ENCODE measurements at regions not wholly inside any gene's neighbourhood (a gene's known extent, or its start where the extent isn't known, plus 50 kb on each side); places are given as distances from the start of the nearest gene placed in this dataset.
"Not testable (repeated sequence)": the region's sequence is repeated elsewhere in the genome, so short reads cannot be mapped to it uniquely, and the experiment has no call there.

DNA sequence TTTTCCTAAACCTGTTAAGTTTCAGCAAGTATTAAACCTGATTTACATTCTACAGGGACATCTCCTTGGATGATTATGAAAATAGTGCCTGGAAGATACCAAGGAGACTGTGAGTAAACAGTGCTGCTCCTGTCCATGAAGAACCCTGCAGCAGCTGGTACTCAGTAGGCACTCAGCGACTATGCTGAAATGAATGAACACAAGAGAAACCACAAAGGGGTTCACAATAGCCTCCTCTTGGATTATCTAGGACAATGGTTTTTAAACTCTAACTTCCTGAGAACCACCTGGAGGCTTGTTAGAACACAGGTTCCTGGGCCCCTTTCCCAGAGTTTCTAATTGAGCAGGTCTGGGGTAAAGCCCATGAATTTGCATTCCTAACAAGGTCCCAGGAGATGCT is 488.4 kb upstream of the UBE2E2 start:
- DNase-seq: no peak

DNA sequence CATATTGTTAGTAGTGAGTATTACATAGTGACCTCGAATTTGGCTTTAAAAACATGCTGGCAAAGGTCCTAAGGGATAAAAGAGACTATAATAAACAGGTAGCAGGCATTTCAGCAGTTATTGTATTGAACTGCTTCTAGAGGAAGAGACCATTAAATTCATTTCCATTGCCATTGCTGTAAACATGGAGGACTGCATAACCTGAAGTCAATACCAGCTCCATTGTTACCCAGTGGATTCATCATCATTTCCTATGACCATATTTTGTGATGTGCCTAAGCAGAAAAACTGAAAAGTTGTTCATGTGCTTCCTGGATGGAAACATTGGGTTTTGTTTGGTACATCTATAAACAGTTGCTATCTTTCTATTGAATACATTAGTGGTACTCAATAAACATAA is 482.5 kb upstream of the UBE2E2 start:
- DNase-seq: no peak

DNA sequence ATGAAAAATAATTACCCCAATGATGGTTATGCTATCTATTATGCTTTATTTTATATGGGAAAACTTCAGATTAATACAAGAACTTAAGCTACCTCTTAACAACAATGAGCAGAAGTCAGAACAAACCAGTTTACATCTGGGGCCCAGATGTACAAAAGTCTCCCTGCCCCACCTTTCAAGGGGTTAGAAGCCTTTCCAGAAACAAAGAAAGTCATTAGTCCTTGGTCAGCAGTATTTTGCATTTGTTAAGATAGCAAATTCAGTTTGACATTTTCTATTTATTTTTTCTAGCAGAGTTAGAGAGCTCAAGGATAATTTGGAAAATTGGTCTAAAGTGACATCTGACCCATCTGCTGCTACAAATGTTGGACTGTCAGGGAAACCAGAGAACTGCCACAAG is 478.7 kb upstream of the UBE2E2 start:
- no peak for DNase-seq

DNA sequence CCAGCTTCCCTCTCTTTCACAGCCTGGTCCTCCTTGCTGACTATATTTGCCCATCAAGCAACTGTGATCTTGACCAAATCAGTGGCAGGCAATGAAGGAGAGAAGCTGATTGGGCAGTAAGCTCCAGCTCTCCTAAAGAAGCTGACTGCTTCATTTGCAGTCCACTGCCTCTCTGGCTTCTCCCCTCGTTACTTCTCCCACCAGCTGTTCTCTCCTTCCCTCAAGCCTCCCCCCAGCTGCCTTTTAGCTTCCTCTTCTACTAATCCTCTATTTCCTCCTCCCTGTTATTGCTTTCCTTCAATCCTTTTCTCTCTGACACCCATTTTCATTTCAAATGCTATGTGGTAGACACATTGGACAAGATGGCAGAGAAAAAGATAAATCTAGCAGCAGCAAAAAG is 474.7 kb upstream of the UBE2E2 start:
- no peak for DNase-seq

DNA sequence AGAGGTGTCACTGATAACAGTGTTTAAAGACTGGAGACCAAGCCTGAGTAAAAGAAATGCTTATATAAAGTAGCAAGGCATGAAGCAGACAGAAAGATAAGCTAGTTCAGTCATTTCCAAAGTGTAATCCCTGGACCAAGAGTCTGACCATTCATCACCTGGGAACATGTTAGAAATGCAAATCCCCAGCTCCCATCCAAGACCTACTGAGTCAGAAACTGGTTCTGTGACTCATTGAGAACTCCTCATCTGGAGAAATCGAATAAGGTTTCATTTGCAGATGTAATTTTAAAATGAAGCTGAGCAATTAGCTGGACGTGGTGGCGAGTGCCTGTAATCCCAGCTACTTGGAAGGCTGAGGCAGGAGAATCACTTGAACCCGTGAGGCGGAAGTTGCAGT is 473.9 kb upstream of the UBE2E2 start:
- no peak for DNase-seq

DNA sequence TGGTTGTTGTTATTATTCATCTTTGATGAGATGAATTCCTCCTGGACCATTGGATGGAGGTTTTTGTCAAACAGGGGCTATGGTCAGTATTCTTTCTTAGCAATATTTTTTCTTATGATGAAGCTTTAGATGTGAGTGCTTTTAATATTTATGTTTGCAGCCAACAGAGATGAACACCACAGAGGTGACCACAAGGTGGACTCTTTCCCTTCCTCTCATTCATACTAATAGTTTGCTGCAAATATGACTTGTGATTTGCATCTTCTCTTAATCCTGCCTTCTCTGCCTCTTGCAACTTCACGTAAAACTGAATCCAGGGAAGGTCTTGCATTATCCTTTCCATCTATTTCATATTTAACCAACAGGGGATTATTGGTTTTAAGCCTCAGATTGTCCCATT is 473.1 kb upstream of the UBE2E2 start:
- no peak for DNase-seq

DNA sequence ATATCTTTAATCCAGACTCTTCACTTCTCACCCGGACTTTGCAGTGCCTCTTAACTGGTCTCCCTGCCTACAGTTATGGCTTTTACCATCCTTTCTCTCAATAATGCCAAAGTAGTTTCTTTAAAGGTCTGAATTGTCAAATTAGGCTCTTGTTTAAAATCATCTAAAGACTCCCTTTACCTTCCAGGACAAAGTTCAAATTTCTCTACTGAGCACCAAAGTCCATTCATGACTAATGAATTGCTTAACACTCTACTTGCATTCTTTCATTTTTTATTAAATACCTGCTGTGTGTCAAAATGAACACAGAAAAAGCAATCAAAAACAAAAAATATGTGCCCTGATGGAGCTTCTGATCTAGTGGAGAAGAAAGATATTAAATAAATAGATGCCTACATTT is 472.4 kb upstream of the UBE2E2 start:
- no peak for DNase-seq

DNA sequence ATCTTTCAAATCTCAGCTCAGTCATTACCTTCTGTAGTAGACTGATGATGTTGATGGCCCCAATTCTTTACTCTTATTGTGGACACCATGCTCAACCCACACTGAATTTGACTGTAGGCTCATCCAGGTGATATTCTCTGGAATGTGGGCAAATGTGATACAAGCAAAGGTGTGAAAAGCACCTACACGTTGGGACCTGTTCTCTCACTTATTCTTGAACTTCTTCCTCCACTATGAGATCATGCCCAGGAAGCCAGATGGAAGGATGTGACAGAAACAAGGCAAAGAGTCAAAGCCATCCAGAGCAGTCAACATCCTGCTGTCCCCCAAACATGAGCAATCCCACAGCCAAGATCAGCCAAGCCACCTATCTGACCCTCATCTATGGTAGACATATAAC is 471.2 kb upstream of the UBE2E2 start:
- DNase-seq: no peak

DNA sequence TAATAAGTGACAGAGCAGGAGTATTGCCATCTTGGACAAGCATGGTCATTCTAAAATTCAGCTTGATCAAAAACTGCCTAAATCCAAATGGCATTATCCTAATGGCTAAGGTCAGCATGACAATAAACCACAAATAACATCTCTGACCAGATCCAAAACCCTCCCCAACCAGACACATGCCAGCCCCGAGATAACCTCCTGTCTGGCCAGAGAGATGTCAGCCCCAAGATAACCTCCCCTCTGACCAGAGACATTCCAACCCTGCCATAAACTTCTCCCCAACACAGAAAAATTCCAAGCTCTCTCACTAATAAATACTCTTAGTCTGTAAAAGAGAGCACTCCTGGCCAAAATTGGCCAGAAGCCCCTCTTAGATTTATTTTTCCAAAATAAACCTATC is 470.5 kb upstream of the UBE2E2 start:
- DNase-seq: no peak

DNA sequence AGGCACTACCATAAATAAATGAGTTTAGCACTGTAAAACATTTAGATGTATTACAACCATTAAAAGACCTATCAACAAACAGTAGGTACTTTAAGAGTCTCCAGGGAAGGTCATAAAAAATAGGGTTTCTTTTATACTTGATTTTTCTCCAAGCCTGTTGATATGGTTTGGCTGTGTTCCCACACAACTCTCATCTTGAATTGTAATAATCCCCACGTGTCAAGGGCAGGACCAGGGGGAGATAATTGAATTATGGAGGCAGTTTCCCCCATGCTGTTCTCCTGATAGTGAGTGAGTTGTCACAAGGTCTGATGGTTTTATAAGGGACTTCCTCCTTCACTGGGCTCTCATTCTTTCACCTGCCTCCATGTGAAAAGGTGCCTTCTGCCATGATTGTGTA is 468.9 kb upstream of the UBE2E2 start:
- no peak for DNase-seq

DNA sequence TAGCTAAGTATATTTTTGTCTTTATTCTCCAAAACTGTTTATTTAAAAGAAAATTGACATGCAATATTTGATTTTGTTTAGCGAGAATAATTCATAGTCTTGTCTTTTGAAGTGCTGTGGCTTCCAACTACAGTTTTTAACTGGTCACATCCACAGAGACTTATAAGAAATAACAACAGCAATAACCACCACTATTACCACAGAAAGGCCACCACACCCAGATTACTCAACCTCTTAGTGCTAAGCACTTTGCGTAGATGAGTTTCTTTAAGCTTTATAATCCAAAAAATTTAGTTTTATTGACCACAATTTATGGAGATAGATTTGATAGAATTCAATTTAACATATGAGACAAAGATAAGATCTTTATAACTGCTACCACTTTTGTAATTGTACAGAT is 468.4 kb upstream of the UBE2E2 start:
- DNase-seq: no peak

DNA sequence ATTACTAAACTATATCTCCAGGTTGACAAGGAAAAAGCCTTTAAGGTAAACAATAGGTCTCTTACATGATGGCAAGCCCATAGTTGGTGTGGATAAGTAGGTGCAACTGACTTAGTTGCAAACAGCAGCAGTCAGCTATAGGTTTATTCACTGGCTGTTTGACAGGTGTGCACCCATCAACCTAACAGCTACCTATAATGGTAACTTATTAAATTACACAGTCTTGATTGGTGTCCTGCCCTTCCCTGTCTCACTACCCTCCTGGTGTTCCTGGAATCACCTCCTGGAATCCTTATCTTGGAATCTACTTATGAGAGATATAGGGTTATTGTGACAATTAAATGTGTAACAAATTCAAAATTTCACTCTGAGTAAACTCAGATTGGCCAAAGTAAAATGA is 467.8 kb upstream of the UBE2E2 start:
- DNase-seq: no peak

DNA sequence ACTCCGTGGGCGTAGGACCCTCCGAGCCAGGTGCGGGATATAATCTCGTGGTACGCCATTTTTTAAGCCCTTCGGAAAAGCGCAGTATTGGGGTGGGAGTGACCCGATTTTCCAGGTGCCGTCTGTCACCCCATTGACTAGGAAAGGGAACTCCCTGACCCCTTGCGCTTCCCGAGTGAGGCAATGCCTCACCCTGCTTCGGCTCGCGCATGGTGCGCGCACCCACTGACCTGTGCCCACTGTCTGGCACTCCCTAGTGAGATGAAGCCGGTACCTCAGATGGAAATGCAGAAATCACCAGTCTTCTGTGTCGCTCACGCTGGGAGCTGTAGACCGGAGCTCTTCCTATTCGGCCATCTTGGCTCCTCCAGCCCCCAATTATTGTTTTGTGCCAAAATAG is 459.7 kb upstream of the UBE2E2 start:
- DNase-seq: not testable (repeated sequence)

DNA sequence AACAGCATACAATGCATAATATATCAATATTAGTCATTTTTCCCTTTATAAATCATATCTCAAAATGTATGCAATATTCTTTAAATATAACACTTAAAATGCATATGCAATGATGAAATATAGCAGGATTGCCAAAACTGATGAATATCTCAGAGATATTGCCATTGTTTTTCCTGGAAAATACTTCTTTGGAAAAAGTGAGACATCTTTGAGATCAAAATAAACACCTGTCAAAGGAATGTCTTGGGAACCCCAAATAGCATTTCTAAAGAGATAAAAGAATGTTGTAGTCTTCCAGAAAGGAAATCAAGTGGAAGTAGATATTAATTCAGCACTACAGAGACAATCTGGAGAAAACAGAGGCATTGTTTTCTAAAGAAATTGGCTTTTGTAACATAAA is 457.8 kb upstream of the UBE2E2 start:
- no peak for DNase-seq

DNA sequence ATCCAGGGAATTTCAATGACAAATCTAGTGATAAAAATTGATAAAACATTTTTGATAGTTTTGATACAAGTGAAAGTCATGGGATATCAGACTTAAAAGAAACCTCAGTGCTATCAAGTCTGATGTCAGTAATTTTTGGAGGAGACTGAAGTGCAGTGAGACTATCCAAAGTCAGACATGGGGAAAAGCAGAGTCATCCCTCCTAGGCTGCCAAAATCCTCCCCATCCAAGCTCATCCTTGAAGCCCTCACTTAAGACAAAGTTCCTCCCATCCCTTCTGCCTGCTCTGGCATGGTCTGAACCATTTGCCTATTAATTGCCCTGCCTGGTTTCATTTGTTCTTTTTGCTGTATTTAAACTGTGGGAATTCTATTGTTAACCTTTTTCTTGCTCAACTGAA is 456.9 kb upstream of the UBE2E2 start:
- no peak for DNase-seq

DNA sequence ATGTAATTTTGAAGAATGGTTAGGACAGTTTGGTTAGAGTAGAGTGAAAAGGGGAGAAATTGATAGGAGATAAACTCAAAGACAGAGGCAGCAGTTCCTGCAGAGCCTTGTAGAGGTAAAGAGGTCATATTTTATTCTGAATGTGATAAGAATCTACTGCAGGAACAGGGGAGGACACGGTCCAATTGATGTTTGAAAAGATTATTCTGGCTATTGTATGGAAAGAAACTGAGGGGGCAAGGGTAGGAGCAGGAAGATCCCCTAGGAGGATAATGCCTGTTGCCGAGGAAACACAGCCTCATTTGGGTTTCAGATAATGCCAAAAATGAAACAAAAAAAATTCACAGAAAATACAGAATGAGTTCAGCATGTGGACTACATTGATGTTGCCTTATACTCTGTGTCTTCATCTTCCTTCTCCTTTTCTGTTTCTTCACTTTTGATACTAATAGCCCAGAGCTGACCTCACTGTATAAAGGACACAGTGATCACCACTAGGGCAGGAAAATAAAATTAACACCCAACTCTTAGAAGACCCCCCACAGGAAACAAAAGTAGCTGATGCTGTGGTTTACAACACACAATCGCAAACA is 454.6 kb upstream of the UBE2E2 start:
- no peak for DNase-seq

DNA sequence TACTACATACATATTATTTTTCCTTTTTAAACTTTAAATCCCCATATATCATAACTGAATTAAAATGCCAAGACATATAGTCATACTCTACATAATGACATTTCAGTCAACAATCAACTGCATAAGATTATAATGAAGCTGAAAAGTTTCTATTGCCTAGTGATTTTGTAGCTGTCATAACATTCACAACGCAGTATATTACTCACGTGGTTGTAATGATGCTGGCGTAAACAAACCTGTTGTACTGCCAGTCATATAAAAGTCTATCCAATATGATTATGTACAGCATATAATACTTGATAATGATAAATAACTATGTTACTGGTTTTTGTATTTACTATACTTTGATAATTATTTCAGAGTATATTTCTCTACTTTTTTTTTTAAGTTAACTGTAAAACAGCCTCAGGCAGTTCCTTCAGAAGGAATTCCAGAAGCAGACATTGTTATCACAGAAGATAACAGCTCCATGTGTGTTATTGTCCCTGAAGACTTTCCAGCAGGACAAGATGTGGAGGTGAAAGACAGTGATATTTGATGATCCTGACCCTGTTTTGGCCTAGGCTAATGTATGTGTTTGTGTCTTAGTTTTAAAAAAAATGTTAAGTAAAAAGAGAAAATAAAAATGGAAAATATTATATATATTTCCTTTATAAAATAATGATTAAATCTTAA is 443.4 kb upstream of the UBE2E2 start:
- DNase-seq: no peak

DNA sequence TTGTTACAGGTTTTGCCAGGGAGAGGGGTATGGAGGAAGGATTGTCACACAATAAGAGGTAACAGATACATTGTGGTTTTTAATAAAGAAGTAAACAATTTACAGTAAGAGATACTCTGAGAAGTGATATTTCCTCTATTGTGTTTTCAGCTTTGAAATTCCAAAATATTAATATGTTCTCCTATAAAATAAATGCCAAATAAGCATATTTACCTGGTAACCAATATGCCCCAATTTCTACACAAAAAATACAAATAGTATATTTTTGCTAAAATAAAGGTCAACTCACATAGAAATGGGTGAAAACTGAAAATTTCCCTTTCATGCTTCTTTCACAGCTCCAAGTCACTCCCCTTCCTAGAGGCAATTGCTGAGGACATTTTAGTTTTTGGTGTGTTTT is 437.4 kb upstream of the UBE2E2 start:
- DNase-seq: no peak

DNA sequence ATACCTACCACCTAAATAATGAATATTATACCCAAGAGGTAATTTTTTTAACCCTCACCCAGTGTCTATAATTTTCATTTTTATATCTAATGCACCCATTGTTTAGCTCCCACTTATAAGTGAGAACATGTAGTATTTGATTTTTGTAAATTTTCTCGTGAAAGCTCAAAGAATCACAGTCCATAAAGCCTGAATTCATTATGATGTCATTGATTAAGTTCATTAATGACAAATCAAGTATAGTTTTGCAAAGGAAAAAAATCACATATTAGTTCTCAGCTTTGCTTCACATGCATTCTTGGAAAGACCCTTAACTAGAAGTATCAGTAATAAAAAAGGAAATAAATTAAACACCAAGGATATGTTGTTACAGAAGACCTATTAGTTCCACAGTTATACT is 425.3 kb upstream of the UBE2E2 start:
- no peak for DNase-seq

DNA sequence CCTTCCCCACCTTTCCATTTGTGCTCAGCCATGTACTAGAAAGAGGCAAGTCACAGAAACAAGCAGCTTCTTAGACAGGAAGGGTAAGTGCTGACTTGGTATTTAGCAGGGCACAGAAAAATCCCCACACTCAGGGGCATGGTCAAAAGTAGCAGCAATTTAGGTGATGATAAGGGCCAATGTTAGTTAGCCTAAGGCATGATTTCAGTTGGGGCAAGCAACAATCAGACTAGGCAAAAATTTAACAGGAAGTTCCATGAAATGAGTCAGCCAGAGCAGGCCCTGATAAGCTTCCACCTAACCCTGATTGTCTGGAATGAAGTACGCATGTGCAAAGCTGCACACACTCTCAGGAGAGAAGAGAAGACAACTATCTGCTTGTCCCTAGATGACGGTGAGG is 423.4 kb upstream of the UBE2E2 start:
- no peak for DNase-seq

DNA sequence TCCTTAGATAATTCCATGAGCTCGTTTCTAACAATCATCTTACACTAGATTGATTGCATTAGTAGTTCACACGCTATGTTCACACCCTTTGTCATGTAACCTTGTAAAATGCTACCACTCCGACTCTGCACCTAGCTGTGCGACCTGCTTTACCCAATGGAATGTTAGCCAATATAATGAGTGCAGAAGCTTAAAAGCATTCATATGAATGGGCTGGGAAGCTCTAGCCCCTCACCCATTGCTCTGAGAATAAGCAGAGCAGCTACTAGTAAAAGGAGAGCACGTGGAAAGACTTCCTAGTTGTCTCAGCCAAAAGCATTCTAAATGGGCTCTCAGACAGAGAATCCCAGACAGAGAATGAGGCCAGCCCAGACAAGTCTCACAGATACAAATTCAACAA is 410.6 kb upstream of the UBE2E2 start:
- DNase-seq: no peak

DNA sequence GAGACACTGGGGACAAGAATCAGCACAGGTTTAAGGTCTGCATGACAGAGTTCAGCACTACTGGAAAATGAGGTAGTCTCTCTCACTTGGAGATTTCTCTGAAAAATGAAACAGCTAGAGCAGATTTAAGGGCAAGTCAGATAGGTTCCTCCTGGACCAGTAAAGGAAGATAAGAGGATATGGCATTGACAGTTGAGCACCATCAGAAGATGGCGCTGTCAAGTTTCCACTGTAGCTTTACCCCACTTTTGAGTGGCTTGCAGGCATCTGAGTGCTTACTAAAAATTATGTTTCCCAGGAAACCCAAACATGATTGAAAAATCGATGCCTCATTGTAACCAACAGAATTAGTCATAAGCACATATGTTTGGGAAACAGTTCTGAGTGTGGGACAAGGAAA is 407.2 kb upstream of the UBE2E2 start:
- DNase-seq: no peak

DNA sequence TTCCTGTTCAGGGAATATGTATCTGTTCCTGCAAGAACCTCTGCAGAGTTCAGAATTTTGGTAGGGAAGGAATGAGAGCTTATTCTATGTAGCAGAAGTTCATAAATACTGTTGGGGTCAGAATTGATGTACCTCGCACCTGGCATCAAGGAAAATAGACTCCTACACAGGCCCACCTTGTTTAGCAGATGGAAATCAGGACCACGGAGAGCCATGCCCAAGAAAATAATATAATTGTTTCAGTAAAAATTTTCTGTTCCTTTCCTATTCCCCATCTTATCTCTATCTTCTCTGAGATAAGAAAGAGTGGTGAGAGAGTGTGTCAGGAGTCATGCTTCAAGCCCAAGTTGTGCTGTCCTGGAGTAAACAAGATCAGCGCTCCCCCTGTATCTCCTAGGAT is 404.7 kb upstream of the UBE2E2 start:
- DNase-seq: no peak

DNA sequence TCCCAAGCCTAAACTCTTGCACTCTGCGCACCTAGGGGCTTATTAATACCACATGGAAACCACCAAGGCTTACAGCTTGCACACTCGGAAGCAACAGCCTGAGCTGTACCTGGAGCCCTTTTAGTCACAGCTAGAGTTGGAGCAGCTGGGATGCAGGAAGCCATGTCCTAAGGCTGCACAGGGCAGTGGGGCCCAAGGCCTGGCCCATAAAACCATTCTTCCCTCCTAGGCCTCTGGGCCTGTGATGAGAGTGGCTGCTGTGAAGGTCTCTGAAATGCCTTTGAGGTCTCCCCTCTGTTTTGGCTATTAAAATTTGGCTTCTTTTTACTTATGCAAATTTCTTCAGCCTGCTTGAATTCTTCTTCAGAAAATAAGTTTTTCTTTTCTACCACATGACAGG is 383.9 kb upstream of the UBE2E2 start:
- DNase-seq: no peak

DNA sequence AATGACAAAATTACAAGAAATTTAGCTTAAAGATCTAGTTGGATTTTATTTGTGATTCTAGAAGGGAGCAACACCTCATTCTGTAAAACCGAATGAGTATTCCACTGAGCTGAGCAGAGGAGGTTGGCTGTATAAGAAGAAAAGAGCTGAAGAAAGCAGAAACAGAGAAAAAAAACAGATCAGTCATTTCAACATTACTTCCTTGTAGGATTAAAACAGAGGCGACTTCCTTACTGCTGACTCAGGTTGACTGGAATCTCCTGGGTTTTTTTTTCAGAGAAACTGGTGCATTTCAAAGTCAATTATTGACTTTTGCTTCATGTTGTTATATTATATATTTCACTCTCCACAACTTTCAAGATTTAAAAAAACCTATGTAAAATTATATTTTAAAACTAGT is 368.1 kb upstream of the UBE2E2 start:
- DNase-seq: no peak

DNA sequence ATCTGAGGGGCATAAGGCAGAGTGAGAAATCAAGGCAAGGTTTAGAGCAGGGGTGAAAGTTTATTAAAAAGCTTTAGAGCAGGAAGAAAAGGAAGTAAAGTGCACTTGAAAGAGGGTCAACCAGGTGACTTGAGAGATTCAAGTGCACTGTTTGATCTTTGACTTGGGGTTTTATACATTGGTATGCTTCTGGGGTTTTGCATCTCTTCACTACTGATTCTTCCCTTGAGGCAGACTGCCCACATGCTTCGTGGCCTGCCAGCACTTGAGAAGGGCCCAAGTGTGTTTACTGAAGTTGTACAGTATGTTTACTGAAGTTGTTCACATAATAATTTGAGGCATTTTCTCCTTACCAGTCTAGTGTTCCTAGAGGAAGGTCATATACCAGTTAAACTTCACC is 367.0 kb upstream of the UBE2E2 start:
- DNase-seq: no peak

Data from amniotic stem cell (primary cell).